Caco-2 (cell line): ENCODE measurements at regions not wholly inside any gene's neighbourhood (a gene's known extent, or its start where the extent isn't known, plus 50 kb on each side); places are given as distances from the start of the nearest gene placed in this dataset.

Experiments used
- BruUV-seq: library from RNA; stranded (reverse); fragments of 400-500 nt; replicated peaks from 2 replicates; lab custom pipeline; 2021; lab: Mats Ljungman, UMichigan
- CTCF ChIA-PET: fragments of 300-600 bp; sonication (Branson Sonifier 250); formaldehyde crosslinking; loops from one replicate; lab custom pipeline; 2022; ENCODE audit warnings: antibody characterized with exemption; lab: Charles Lee
- POLR2A ChIA-PET: fragments of 300-600 bp; sonication (Branson Sonifier 250); formaldehyde crosslinking; loops from one replicate; lab custom pipeline; 2022; ENCODE audit warnings: antibody characterized with exemption; lab: Charles Lee
- DNase-seq, 2 experiments: peaks; one replicate each; pipeline versions ENCODE4 v3.0.0 to v3.0.0-alpha.2; 2020 to 2022
- H3K27me3 ChIP-seq: replicated peaks from 2 replicates; pipeline ENCODE4 v1.6.0; 2011; ENCODE audit warnings: low read length; ENCODE audit not compliant: control insufficient read depth, insufficient read depth
- H3K36me3 ChIP-seq: 2 replicates; pipeline ENCODE4 v1.5.1; 2011; ENCODE audit warnings: low read length; ENCODE audit not compliant: control insufficient read depth, insufficient read depth
- H3K4me1 ChIP-seq: fragments of 250-450 bp; sonication (Bioruptor Pico); 2 replicates; pipeline ENCODE4 v1.5.1; 2020; ENCODE audit warnings: mild to moderate bottlenecking
- H3K4me3 ChIP-seq: 2 replicates; pipeline ENCODE4 v1.5.1; 2011; ENCODE audit warnings: low read depth, mild to moderate bottlenecking, control low read depth, low read length
- H3K9me3 ChIP-seq: fragments of 250-450 bp; sonication (Bioruptor Pico); 2 replicates; pipeline ENCODE4 v1.5.1; 2020; ENCODE audit warnings: mild to moderate bottlenecking, moderate library complexity
- H3K27ac Mint-ChIP-seq: one replicate; pipeline ENCODE4 v1.8.0; 2022; ENCODE audit warnings: mixed read lengths; ENCODE audit not compliant: unreplicated experiment
- H3K27me3 Mint-ChIP-seq: one replicate; pipeline ENCODE4 v1.8.0; 2022; ENCODE audit warnings: mixed read lengths; ENCODE audit not compliant: insufficient read depth, unreplicated experiment
- H3K36me3 Mint-ChIP-seq: one replicate; pipeline ENCODE4 v1.8.0; 2022; ENCODE audit warnings: mild to moderate bottlenecking, mixed read lengths; ENCODE audit not compliant: insufficient read depth, unreplicated experiment
- H3K4me1 Mint-ChIP-seq: one replicate; pipeline ENCODE4 v1.8.0; 2022; ENCODE audit warnings: low read depth, mixed read lengths; ENCODE audit not compliant: unreplicated experiment
- H3K4me3 Mint-ChIP-seq: one replicate; pipeline ENCODE4 v1.8.0; 2022; ENCODE audit warnings: mild to moderate bottlenecking, moderate library complexity, mixed read lengths; ENCODE audit not compliant: unreplicated experiment
- H3K9me3 Mint-ChIP-seq: one replicate; pipeline ENCODE4 v1.8.0; 2022; ENCODE audit warnings: mixed read lengths; ENCODE audit not compliant: unreplicated experiment
- intact Hi-C: fragments of 100-400 bp; cut with micrococcal nuclease; formaldehyde crosslinking; loops from one replicate; pipeline ENCODE4 v1.10.0; 2022; ENCODE audit not compliant: unreplicated experiment
- TF ChIP-seq, protein P1 (sequence below), 2 experiments: fragments of 200-600 bp in 1 of 2; IDR thresholded peaks; 1 replicate in 1 of 2; 2 replicates in 1 of 2; pipeline versions ENCODE4 v1.5.1 to v1.8.0; 2011 to 2022; ENCODE audit warnings: antibody characterized with exemption in 1 of 2, control low read depth in 1 of 2, inconsistent platforms in 1 of 2, low read depth in 1 of 2, low read length in 1 of 2, mild to moderate bottlenecking in 1 of 2, moderate library complexity in 1 of 2; ENCODE audit not compliant: insufficient read depth in 1 of 2, severe bottlenecking in 1 of 2, unreplicated experiment in 1 of 2

- TF ChIP-seq, protein P1, sequence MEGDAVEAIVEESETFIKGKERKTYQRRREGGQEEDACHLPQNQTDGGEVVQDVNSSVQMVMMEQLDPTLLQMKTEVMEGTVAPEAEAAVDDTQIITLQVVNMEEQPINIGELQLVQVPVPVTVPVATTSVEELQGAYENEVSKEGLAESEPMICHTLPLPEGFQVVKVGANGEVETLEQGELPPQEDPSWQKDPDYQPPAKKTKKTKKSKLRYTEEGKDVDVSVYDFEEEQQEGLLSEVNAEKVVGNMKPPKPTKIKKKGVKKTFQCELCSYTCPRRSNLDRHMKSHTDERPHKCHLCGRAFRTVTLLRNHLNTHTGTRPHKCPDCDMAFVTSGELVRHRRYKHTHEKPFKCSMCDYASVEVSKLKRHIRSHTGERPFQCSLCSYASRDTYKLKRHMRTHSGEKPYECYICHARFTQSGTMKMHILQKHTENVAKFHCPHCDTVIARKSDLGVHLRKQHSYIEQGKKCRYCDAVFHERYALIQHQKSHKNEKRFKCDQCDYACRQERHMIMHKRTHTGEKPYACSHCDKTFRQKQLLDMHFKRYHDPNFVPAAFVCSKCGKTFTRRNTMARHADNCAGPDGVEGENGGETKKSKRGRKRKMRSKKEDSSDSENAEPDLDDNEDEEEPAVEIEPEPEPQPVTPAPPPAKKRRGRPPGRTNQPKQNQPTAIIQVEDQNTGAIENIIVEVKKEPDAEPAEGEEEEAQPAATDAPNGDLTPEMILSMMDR (IDR thresholded peaks at IDR 0.05; ENCODE audit: insufficient read depth in 1 of 2, low read depth in 1 of 2, low read length in 1 of 2, severe bottlenecking in 1 of 2, unreplicated experiment in 1 of 2), result peak in 1 of 2 experiments; percentile 2
- Mint-ChIP-seq H3K36me3 (no peaks in the 10 kb centered on the region), H3K9me3 (no peaks in the 10 kb centered on the region), H3K4me1 (no peaks in the 10 kb centered on the region), H3K4me3 (no peak overlapping the region), H3K27me3 (peaks cover 23% of the 10 kb centered on the region), H3K27ac (no peak overlapping the region)
- no TSS peak for BruUV-seq
- H3K27me3 ChIP-seq, result no peaks in the 10 kb centered on the region; the same call in 1 of the 2 replicates
- H3K4me1 ChIP-seq, result no peaks in the 10 kb centered on the region
- H3K9me3 ChIP-seq, result no peaks in the 10 kb centered on the region
- intact Hi-C loops, result no loop called here
- POLR2A ChIA-PET, result no interaction called here
- H3K36me3 ChIP-seq, result no peaks in the 10 kb centered on the region
- DNase-seq, result peak in 1 of 2 experiments; percentile 4
- no peak overlapping the region for H3K4me3 ChIP-seq
- CTCF ChIA-PET, result no interaction called here
Measured at GRCh38 chr22:49413551-49413950, 414.1 kb downstream of the BRD1 start.

- Mint-ChIP-seq H3K36me3 (no peaks in the 10 kb centered on the region), H3K4me3 (no peak overlapping the region), H3K4me1 (no peaks in the 10 kb centered on the region), H3K27me3 (peaks cover 27% of the 10 kb centered on the region), H3K27ac (no peak overlapping the region), H3K9me3 (no peaks in the 10 kb centered on the region)
- POLR2A ChIA-PET, result no interaction called here
- Histone ChIP-seq H3K9me3 (no peaks in the 10 kb centered on the region), H3K4me3 (no peak overlapping the region), H3K27me3 (no peaks in the 10 kb centered on the region; the same call in 1 of the 2 replicates), H3K36me3 (no peaks in the 10 kb centered on the region), H3K4me1 (no peaks in the 10 kb centered on the region)
- BruUV-seq, result no TSS peak
- no peak for DNase-seq
- intact Hi-C loops, result no loop called here
- TF ChIP-seq, protein P1 (IDR thresholded peaks at IDR 0.05; ENCODE audit: insufficient read depth in 1 of 2, low read depth in 1 of 2, low read length in 1 of 2, severe bottlenecking in 1 of 2, unreplicated experiment in 1 of 2), result no peak
- CTCF ChIA-PET, result no interaction called here
Measured at GRCh38 chr22:49413146-49413545, 414.5 kb downstream of the BRD1 start.

DNA sequence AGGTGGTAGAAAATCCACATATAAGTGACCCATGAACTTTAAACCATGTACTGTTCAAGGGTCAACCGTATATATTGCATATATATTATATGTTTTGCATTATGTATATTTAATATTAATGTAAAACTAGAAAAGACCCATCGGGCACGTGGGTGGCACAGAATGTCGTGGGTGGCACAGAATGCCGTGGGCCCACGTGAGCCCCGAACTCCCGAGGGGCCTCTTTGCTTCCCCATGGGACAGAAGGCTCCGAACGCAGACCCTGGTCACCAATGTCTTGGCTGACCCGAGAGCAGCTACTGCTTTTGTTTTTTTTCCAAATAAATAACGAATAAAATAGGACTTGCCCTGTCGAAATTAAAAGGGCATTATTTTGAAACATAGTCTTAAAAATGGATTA is 415.4 kb downstream of the BRD1 start:
- peaks cover 31% of the 10 kb centered on the region for H3K27me3 Mint-ChIP-seq
- no peaks in the 10 kb centered on the region for H3K36me3 Mint-ChIP-seq
- Histone ChIP-seq H3K4me3 (no peak overlapping the region), H3K36me3 (no peaks in the 10 kb centered on the region), H3K27me3 (no peaks in the 10 kb centered on the region; the same call in 1 of the 2 replicates), H3K4me1 (no peaks in the 10 kb centered on the region), H3K9me3 (no peaks in the 10 kb centered on the region)
- no peaks in the 10 kb centered on the region for H3K9me3 Mint-ChIP-seq
- TF ChIP-seq, protein P1 (IDR thresholded peaks at IDR 0.05; ENCODE audit: insufficient read depth in 1 of 2, low read depth in 1 of 2, low read length in 1 of 2, severe bottlenecking in 1 of 2, unreplicated experiment in 1 of 2), result no peak
- DNase-seq, result no peak
- no peak overlapping the region for H3K4me3 Mint-ChIP-seq
- ChIA-PET CTCF (no interaction called here), POLR2A (no interaction called here)
- BruUV-seq, result no TSS peak
- H3K4me1 Mint-ChIP-seq, result no peaks in the 10 kb centered on the region
- no peak overlapping the region for H3K27ac Mint-ChIP-seq
- intact Hi-C loops, result no loop called here
